ENCODE measurements at regions not wholly inside any gene's neighbourhood (a gene's known extent, or its start where the extent isn't known, plus 50 kb on each side); places are given as distances from the start of the nearest gene placed in this dataset.

- TF ChIP-seq ZBTB10 (tag by site-specific recombination; IDR thresholded peaks at IDR 0.05) (no peak), ZNF629 (tag by site-specific recombination; IDR thresholded peaks at IDR 0.05) (no peak), ZNF18 (tag by site-specific recombination; IDR thresholded peaks at IDR 0.05) (no peak), SP2 (tag by site-specific recombination; IDR thresholded peaks at IDR 0.05) (no peak), ZNF473 (tag by site-specific recombination; IDR thresholded peaks at IDR 0.05) (no peak)
Observed at GRCh38 chr2:18898271-18898670, 308.9 kb upstream of the NT5C1B start (continued).

DNA sequence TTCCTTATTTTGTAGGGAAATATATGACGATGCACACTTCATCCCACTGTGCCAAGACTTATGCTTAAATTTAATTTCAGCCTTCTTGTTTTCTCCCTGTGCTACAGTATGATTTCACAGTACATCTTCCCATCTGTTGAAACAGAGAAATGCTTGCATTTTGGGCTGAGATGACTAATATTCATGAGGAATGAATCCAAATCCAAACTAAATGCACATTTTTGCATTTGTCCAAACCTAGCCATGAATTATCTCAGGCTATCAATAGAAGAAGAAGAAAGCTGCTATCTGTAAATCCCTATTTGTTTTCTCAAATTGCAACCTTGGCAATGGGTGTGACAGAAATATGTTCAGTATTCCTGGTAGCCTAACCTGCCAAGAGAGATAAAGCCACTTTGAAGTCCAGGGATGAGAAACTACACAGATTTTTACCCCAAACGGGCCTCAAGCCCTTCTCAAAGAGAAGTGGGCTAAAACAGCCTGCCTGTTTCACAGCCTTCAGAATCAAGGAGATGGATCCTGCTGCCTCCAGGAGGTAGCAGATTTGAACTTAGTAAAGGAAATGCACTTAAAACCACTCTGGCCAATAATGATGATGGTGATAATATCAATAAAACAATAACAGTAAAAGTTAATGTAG is 306.9 kb upstream of the NT5C1B start:
- Histone ChIP-seq H3K27ac (ENCODE audit: extremely low read depth, low read depth, low read length) (no peak overlapping the region), H3K4me1 (ENCODE audit: control insufficient read depth, insufficient read depth, low read length) (no peaks in the 10 kb centered on the region), H3K4me3 (ENCODE audit: low read depth, low read length) (no peak overlapping the region), H3K36me3 (ENCODE audit: control insufficient read depth in 2 of 2, insufficient read depth in 1 of 2, low read length in 2 of 2) (no peaks in the 10 kb centered on the region), H3K9me3 (ENCODE audit: control insufficient read depth, insufficient read depth, low read depth, low read length) (no peaks in the 10 kb centered on the region)
- TF ChIP-seq GLI2 (tag by site-specific recombination; IDR thresholded peaks at IDR 0.05; ENCODE audit: borderline replicate concordance, low read depth) = no peak
- TF ChIP-seq ZNF776 (tag by site-specific recombination; IDR thresholded peaks at IDR 0.05; ENCODE audit: borderline replicate concordance) = no peak
- TF ChIP-seq ZNF223 (tag by site-specific recombination; IDR thresholded peaks at IDR 0.05) = no peak
- TF ChIP-seq GFI1B (tag by site-specific recombination; IDR thresholded peaks at IDR 0.05) = no peak
- no peak for TF ChIP-seq PRDM4 (tag by site-specific recombination; IDR thresholded peaks at IDR 0.05)
- TF ChIP-seq ZNF707 (tag by site-specific recombination; IDR thresholded peaks at IDR 0.05) = no peak
- TF ChIP-seq ZNF510 (tag by site-specific recombination; IDR thresholded peaks at IDR 0.05; ENCODE audit: insufficient replicate concordance) = no peak
- TF ChIP-seq ZBTB11 (tag by site-specific recombination; conservative IDR thresholded peaks at IDR 0.05; ENCODE audit: low read depth) = no peak
- TF ChIP-seq ZNF560 (tag by site-specific recombination; IDR thresholded peaks at IDR 0.05; ENCODE audit: borderline replicate concordance) = no peak
- no peak for TF ChIP-seq ZNF404 (tag by site-specific recombination; IDR thresholded peaks at IDR 0.05)
- TF ChIP-seq IKZF3 (tag by site-specific recombination; IDR thresholded peaks at IDR 0.05) = no peak
- no peak for TF ChIP-seq KLF9 (tag by site-specific recombination; IDR thresholded peaks at IDR 0.05; ENCODE audit: low read depth)
- CTCF ChIA-PET = no interaction called here
- POLR2A ChIA-PET = no interaction called here

All from HEK293 (cell line).